ENCODE measurements at regions not wholly inside any gene's neighbourhood (a gene's known extent, or its start where the extent isn't known, plus 50 kb on each side); places are given as distances from the start of the nearest gene placed in this dataset.

GRCh38 chr18:71329563-71329962 is 1040.7 kb downstream of the SOCS6 start:
- DNase-seq (ENCODE audit: low read depth): no peak
- TF ChIP-seq MAX (IDR thresholded peaks at IDR 0.05; ENCODE audit: low read depth, low read length) (no peak), CTCF (IDR thresholded peaks at IDR 0.05; ENCODE audit: low read depth, low read length) (no peak), POLR2A (IDR thresholded peaks at IDR 0.05; ENCODE audit: extremely low read depth, insufficient read length) (no peak), MYC (IDR thresholded peaks at IDR 0.05; ENCODE audit: low read depth, low read length) (no peak)

GRCh38 chr18:71329114-71329513 is 1040.3 kb downstream of the SOCS6 start:
- DNase-seq (ENCODE audit: low read depth): no peak
- no peak for TF ChIP-seq POLR2A (IDR thresholded peaks at IDR 0.05; ENCODE audit: extremely low read depth, insufficient read length)
- TF ChIP-seq MYC (IDR thresholded peaks at IDR 0.05; ENCODE audit: low read depth, low read length): no peak
- TF ChIP-seq MAX (IDR thresholded peaks at IDR 0.05; ENCODE audit: low read depth, low read length): no peak
- TF ChIP-seq CTCF (IDR thresholded peaks at IDR 0.05; ENCODE audit: low read depth, low read length): no peak
- no peak overlapping the region for H3K4me3 ChIP-seq (ENCODE audit: low read depth, low read length)

More at GRCh38 chr18:71329563-71329962, 1040.7 kb downstream of the SOCS6 start:
- no peak overlapping the region for H3K4me3 ChIP-seq (ENCODE audit: low read depth, low read length)

GRCh38 chr18:71327850-71328249 is 1039.0 kb downstream of the SOCS6 start:
- no peak overlapping the region for H3K4me3 ChIP-seq (ENCODE audit: low read depth, low read length)
- DNase-seq (ENCODE audit: low read depth): no peak
- TF ChIP-seq CTCF (IDR thresholded peaks at IDR 0.05; ENCODE audit: low read depth, low read length) (no peak), MAX (IDR thresholded peaks at IDR 0.05; ENCODE audit: low read depth, low read length) (no peak)

GRCh38 chr18:71327441-71327840 is 1038.6 kb downstream of the SOCS6 start:
- DNase-seq (ENCODE audit: low read depth): no peak

GRCh38 chr18:71326826-71327225 is 1038.0 kb downstream of the SOCS6 start:
- no peak overlapping the region for H3K4me3 ChIP-seq (ENCODE audit: low read depth, low read length)
- TF ChIP-seq CTCF (IDR thresholded peaks at IDR 0.05; ENCODE audit: low read depth, low read length) (no peak), MAX (IDR thresholded peaks at IDR 0.05; ENCODE audit: low read depth, low read length) (no peak)
- DNase-seq (ENCODE audit: low read depth): no peak

More at GRCh38 chr18:71327441-71327840, 1038.6 kb downstream of the SOCS6 start:
- H3K4me3 ChIP-seq (ENCODE audit: low read depth, low read length): no peak overlapping the region
- TF ChIP-seq POLR2A (IDR thresholded peaks at IDR 0.05; ENCODE audit: extremely low read depth, insufficient read length): no peak
- TF ChIP-seq MYC (IDR thresholded peaks at IDR 0.05; ENCODE audit: low read depth, low read length): no peak
- TF ChIP-seq CTCF (IDR thresholded peaks at IDR 0.05; ENCODE audit: low read depth, low read length): no peak
- TF ChIP-seq MAX (IDR thresholded peaks at IDR 0.05; ENCODE audit: low read depth, low read length): no peak

GRCh38 chr18:71324356-71324755 is 1035.5 kb downstream of the SOCS6 start:
- DNase-seq (ENCODE audit: low read depth): no peak
- H3K4me3 ChIP-seq (ENCODE audit: low read depth, low read length): no peak overlapping the region
- TF ChIP-seq MYC (IDR thresholded peaks at IDR 0.05; ENCODE audit: low read depth, low read length): no peak
- no peak for TF ChIP-seq CTCF (IDR thresholded peaks at IDR 0.05; ENCODE audit: low read depth, low read length)

All from NB4 (cell line).